ENCODE measurements at regions not wholly inside any gene's neighbourhood (a gene's known extent, or its start where the extent isn't known, plus 50 kb on each side); places are given as distances from the start of the nearest gene placed in this dataset.

DNA sequence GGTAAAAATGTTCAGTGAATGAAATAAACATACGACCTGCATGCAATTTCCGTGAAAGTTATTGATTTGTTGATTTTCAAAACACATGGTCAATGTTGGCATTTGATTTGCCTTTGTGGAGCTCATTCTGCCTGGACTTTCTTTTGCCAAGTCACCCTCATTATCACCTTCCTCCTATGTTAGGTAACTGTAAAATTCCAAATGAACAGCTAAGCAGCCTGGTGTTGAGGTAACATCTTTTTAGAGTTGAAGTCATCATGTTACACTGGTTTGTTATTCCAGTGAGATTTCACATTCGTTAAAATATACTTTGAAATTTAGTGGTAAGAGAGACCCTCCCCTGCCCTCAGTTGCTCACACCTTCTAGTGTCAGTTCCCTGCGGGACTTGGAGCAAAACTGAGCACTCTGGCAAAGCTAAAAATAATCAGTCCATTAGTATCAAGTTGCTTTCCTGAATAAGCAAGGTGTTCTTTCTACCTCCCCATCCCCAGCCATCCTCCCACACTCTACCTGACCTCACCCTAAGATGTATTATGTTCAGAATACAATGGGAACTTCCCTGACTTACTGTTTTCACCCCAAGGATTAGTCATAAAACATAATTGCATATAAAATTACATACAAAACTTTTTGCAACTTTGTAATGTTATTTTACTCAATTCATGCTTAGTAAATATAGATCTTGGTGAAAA is 283.3 kb upstream of the SEMA3A start:
- no peak for ATAC-seq
- no peaks in the 10 kb centered on the region for H3K4me1 ChIP-seq (ENCODE audit: control insufficient read depth, insufficient read depth, low read length)
- FAIRE-seq = no peak

More for the DNA sequence above, 283.3 kb upstream of the SEMA3A start:
- Histone ChIP-seq H3K36me3 (ENCODE audit: control insufficient read depth in 2 of 2, insufficient read depth in 2 of 2, low read length in 1 of 2) (no peaks in the 10 kb centered on the region), H3K4me3 (no peak overlapping the region), H3K79me2 (ENCODE audit: control insufficient read depth, insufficient read depth, low read length) (no peaks in the 10 kb centered on the region), H3K4me2 (ENCODE audit: control insufficient read depth, insufficient read depth) (no peak overlapping the region), H4K20me1 (ENCODE audit: control insufficient read depth, insufficient read depth) (no peaks in the 10 kb centered on the region), H2AFZ (ENCODE audit: control insufficient read depth, low read depth, low read length) (no peak overlapping the region), H3K9ac (ENCODE audit: control insufficient read depth, insufficient read depth, low read length) (no peak overlapping the region), H3K9me3 (replicated peaks; ENCODE audit: control insufficient read depth, insufficient read depth, low read length) (no peaks in the 10 kb centered on the region), H3K27ac (ENCODE audit: control insufficient read depth, insufficient read depth) (no peak overlapping the region), H3K27me3 (replicated peaks in 1 of 2; ENCODE audit: control insufficient read depth in 2 of 2, insufficient read depth in 2 of 2, low read length in 1 of 2) (no peaks in the 10 kb centered on the region)
- ChIA-PET POLR2A (interaction anchor here (0.7 kb wide), 1 partner anchor 321 kb away, joined by 5 read pairs; no protein-coding TSS in a partner anchor), RAD21 (ENCODE audit: unreplicated experiment) (interaction anchor here (1.2 kb wide), 1 partner anchor 12 kb away, joined by 3 read pairs; no protein-coding TSS in a partner anchor), SMC1A (ENCODE audit: uncharacterized antibody, unreplicated experiment) (interaction anchor here (1.0 to 1.1 kb wide), 2 partner anchors 10 to 29 kb away, joined by 3 read pairs; no protein-coding TSS in a partner anchor), CTCF (no interaction called here)
- TF ChIP-seq MYB (IDR thresholded peaks at IDR 0.05; ENCODE audit: borderline replicate concordance, low read depth, low read length) (no peak), RELB (IDR thresholded peaks at IDR 0.05; ENCODE audit: low read depth) (no peak), POLR2AphosphoS2 (IDR thresholded peaks at IDR 0.05; ENCODE audit: low read depth, low read length) (no peak), ZNF24 (IDR thresholded peaks at IDR 0.05) (no peak), RAD51 (IDR thresholded peaks at IDR 0.05) (no peak), BHLHE40 (IDR thresholded peaks at IDR 0.05; ENCODE audit: borderline replicate concordance in 1 of 2, low read depth in 2 of 2, low read length in 1 of 2) (no peak), KLF5 (IDR thresholded peaks at IDR 0.05; ENCODE audit: partially characterized antibody) (no peak), BCL3 (IDR thresholded peaks at IDR 0.05; ENCODE audit: borderline replicate concordance, insufficient read depth, low read depth, low read length, poor library complexity, severe bottlenecking) (no peak), ATF2 (IDR thresholded peaks at IDR 0.05; ENCODE audit: low read length) (no peak), WRNIP1 (IDR thresholded peaks at IDR 0.05; ENCODE audit: borderline replicate concordance, low read depth, low read length) (no peak), BRCA1 (IDR thresholded peaks at IDR 0.05; ENCODE audit: low read depth, low read length) (no peak)
- no TSS peak for BruUV-seq (replicated peaks)
- intact Hi-C loops (cut with micrococcal nuclease; ENCODE audit: unreplicated experiment) (no loop called here), in situ Hi-C loops (cut with MboI) (no loop called here)
- WGBS (ENCODE audit: insufficient coverage, insufficient replicate concordance, low lambda C conversion rate, missing lambda C conversion rate) = 35% methylated on average over 4 of the region's 4 CpGs
- DNase-seq (ENCODE audit: low read depth, low spot score) = no peak

Measured in GM12878 (cell line).